PC-3 (cell line): ENCODE measurements at regions not wholly inside any gene's neighbourhood (a gene's known extent, or its start where the extent isn't known, plus 50 kb on each side); places are given as distances from the start of the nearest gene placed in this dataset.

Experiments
- ATAC-seq: fragments of 200-7000 bp; cut with Tn5 transposase; 2 replicates; pipeline ENCODE4 v1.9.1; 2020; ENCODE audit warnings: mild to moderate bottlenecking, moderate library complexity
- BruUV-seq: library from RNA; stranded (reverse); fragments of 400-500 nt; replicated peaks from 2 replicates; lab custom pipeline; 2021; lab: Mats Ljungman, UMichigan
- CTCF ChIA-PET: fragments of 300-600 bp; sonication (Branson Sonifier 250); formaldehyde crosslinking; loops from one replicate; lab custom pipeline; 2022; ENCODE audit warnings: antibody characterized with exemption; lab: Charles Lee
- POLR2A ChIA-PET: fragments of 300-600 bp; sonication (Branson Sonifier 250); formaldehyde crosslinking; loops from one replicate; lab custom pipeline; 2022; ENCODE audit warnings: antibody characterized with exemption; ENCODE audit not compliant: unreplicated experiment; lab: Charles Lee
- DNase-seq: peaks from one replicate; pipeline ENCODE4 v3.0.0-alpha.2; 2015
- H2AFZ ChIP-seq: fragments of 300-600 bp; sonication (generic); 2 replicates; pipeline ENCODE4 v1.6.0; 2016; ENCODE audit warnings: antibody characterized with exemption, low read length
- H3F3A ChIP-seq: fragments of 300-600 bp; sonication (generic); one replicate; pipeline ENCODE4 v1.6.0; 2017; ENCODE audit warnings: antibody characterized with exemption, low read length, control low read depth, mild to moderate bottlenecking; ENCODE audit not compliant: unreplicated experiment
- H3K27ac ChIP-seq: fragments of 300-600 bp; sonication (generic); 2 replicates; pipeline ENCODE4 v1.5.1; 2016; ENCODE audit warnings: mild to moderate bottlenecking, low read length
- H3K27me3 ChIP-seq: fragments of 300-600 bp; sonication (generic); 2 replicates; pipeline ENCODE4 v1.6.1; 2016; ENCODE audit warnings: low read length, mixed read lengths
- H3K36me3 ChIP-seq: fragments of 300-600 bp; sonication (generic); 2 replicates; pipeline ENCODE4 v1.6.1; 2016; ENCODE audit warnings: low read depth, mixed run types, low read length, mixed read lengths
- H3K4me1 ChIP-seq: fragments of 300-600 bp; sonication (generic); 2 replicates; pipeline ENCODE4 v1.5.1; 2016; ENCODE audit warnings: low read length; ENCODE audit not compliant: insufficient read depth
- H3K4me2 ChIP-seq: fragments of 300-600 bp; sonication (generic); 2 replicates; pipeline ENCODE4 v1.6.0; 2016; ENCODE audit warnings: low read length
- H3K4me3 ChIP-seq: fragments of 300-600 bp; sonication (generic); 2 replicates; pipeline ENCODE4 v1.5.1; 2016; ENCODE audit warnings: mild to moderate bottlenecking, low read length, mixed read lengths
- H3K79me2 ChIP-seq: fragments of 300-600 bp; sonication (generic); 2 replicates; pipeline ENCODE4 v1.6.1; 2017; ENCODE audit warnings: low read length, mixed read lengths
- H3K9ac ChIP-seq: fragments of 300-600 bp; sonication (generic); 2 replicates; pipeline ENCODE4 v1.6.0; 2016; ENCODE audit warnings: mild to moderate bottlenecking, low read length
- H3K9me2 ChIP-seq: fragments of 300-600 bp; sonication (generic); replicated peaks from 2 replicates; pipeline ENCODE4 v1.6.1; 2016; ENCODE audit warnings: mixed run types, low read length, mixed read lengths
- H3K9me3 ChIP-seq: fragments of 300-600 bp; sonication (generic); 2 replicates; pipeline ENCODE4 v1.6.1; 2016; ENCODE audit warnings: low read length, mixed read lengths
- H4K20me1 ChIP-seq: fragments of 300-600 bp; sonication (generic); 2 replicates; pipeline ENCODE4 v1.6.1; 2016; ENCODE audit warnings: low read length, mixed read lengths
- CTCF ChIP-seq: fragments of 300-600 bp; sonication (generic); conservative IDR thresholded peaks from 2 replicates; pipeline ENCODE4 v1.5.1; 2017; ENCODE audit warnings: antibody characterized with exemption, low read depth, mild to moderate bottlenecking, low read length
- EZH2 ChIP-seq: fragments of 300-600 bp; sonication (generic); IDR thresholded peaks from one replicate; pipeline ENCODE4 v1.6.1; 2017; ENCODE audit warnings: antibody characterized with exemption, mild to moderate bottlenecking, low read length; ENCODE audit not compliant: unreplicated experiment
- EZH2phosphoT487 ChIP-seq: fragments of 300-600 bp; sonication (generic); IDR thresholded peaks from 2 replicates; pipeline ENCODE4 v1.6.1; 2018; ENCODE audit warnings: mild to moderate bottlenecking, antibody characterized with exemption, low read length, borderline replicate concordance
- intact Hi-C: fragments of 100-400 bp; cut with micrococcal nuclease; formaldehyde crosslinking; loops from 2 replicates; pipeline ENCODE4 v1.9.0; 2023

- ChIA-PET POLR2A (no interaction called here), CTCF (no interaction called here)
- TF ChIP-seq CTCF, result no peak
- TF ChIP-seq EZH2phosphoT487, result no peak
- TF ChIP-seq EZH2, result no peak
- Histone ChIP-seq H3K27me3 (peaks cover 6% of the 10 kb centered on the region; the same call in 1 of the 2 replicates), H3K9ac (no peak overlapping the region), H3K79me2 (no peaks in the 10 kb centered on the region), H4K20me1 (no peaks in the 10 kb centered on the region), H3K4me1 (no peaks in the 10 kb centered on the region), H3K9me2 (no peaks in the 10 kb centered on the region), H3K36me3 (no peaks in the 10 kb centered on the region), H3K9me3 (no peaks in the 10 kb centered on the region), H3K27ac (no peak overlapping the region), H3F3A (no peaks in the 10 kb centered on the region), H3K4me2 (no peak overlapping the region), H2AFZ (no peak overlapping the region), H3K4me3 (no peak overlapping the region)
- intact Hi-C loops, result no loop called here
- ATAC-seq (no peak), DNase-seq (no peak)
- BruUV-seq, result no TSS peak
Observed at GRCh38 chr9:135355521-135356011, 124.0 kb upstream of the PPP1R26 start.

GRCh38 chr9:135356021-135356420 is 123.6 kb upstream of the PPP1R26 start:
- intact Hi-C loops, result no loop called here
- H3K27ac ChIP-seq, result no peak overlapping the region
- BruUV-seq, result no TSS peak
- H3K4me3 ChIP-seq, result no peak overlapping the region
- H3K9me3 ChIP-seq, result no peaks in the 10 kb centered on the region
- peaks cover 5% of the 10 kb centered on the region; the same call in 1 of the 2 replicates for H3K27me3 ChIP-seq
- DNase-seq, result no peak
- TF ChIP-seq EZH2phosphoT487, result no peak
- no peak for TF ChIP-seq CTCF
- TF ChIP-seq EZH2, result no peak
- H3K79me2 ChIP-seq, result no peaks in the 10 kb centered on the region
- no peak overlapping the region for H3K4me2 ChIP-seq
- H3K4me1 ChIP-seq, result no peaks in the 10 kb centered on the region
- H3K36me3 ChIP-seq, result no peaks in the 10 kb centered on the region
- no peak overlapping the region for H3K9ac ChIP-seq
- ChIA-PET POLR2A (no interaction called here), CTCF (no interaction called here)
- H4K20me1 ChIP-seq, result no peaks in the 10 kb centered on the region
- H3K9me2 ChIP-seq, result no peaks in the 10 kb centered on the region
- H2AFZ ChIP-seq, result no peak overlapping the region
- no peak for ATAC-seq
- H3F3A ChIP-seq, result no peaks in the 10 kb centered on the region

GRCh38 chr9:135356796-135357195 is 122.8 kb upstream of the PPP1R26 start:
- CTCF ChIA-PET, result no interaction called here

More at GRCh38 chr9:135356796-135357195, 122.8 kb upstream of the PPP1R26 start:
- Histone ChIP-seq H3K9me2 (no peaks in the 10 kb centered on the region), H2AFZ (no peak overlapping the region), H3K4me1 (no peaks in the 10 kb centered on the region), H3K9me3 (no peaks in the 10 kb centered on the region), H3K36me3 (no peaks in the 10 kb centered on the region), H3K4me3 (no peak overlapping the region), H3F3A (no peaks in the 10 kb centered on the region), H3K27me3 (peaks cover 5% of the 10 kb centered on the region; the same call in 1 of the 2 replicates), H3K79me2 (no peaks in the 10 kb centered on the region), H3K9ac (no peak overlapping the region), H3K27ac (no peak overlapping the region), H3K4me2 (no peak overlapping the region), H4K20me1 (no peaks in the 10 kb centered on the region)
- POLR2A ChIA-PET, result no interaction called here
- BruUV-seq, result no TSS peak
- ATAC-seq (no peak), DNase-seq (no peak)
- intact Hi-C loops, result no loop called here
- no peak for TF ChIP-seq CTCF
- TF ChIP-seq EZH2phosphoT487, result no peak
- no peak for TF ChIP-seq EZH2
